ENCODE measurements at regions not wholly inside any gene's neighbourhood (a gene's known extent, or its start where the extent isn't known, plus 50 kb on each side); places are given as distances from the start of the nearest gene placed in this dataset.
A peak's percentile ranks its signal among the peaks of the same experiment; 100 is the strongest.
"Not testable (repeated sequence)": the region's sequence is repeated elsewhere in the genome, so short reads cannot be mapped to it uniquely, and the experiment has no call there.

- not testable (repeated sequence) for DNase-seq (ENCODE audit: low spot score)
These were observed 364.6 kb upstream of the RGS6 start for GRCh38 chr14:71567499-71568133.

- DNase-seq (ENCODE audit: low spot score): no peak
These were observed 357.3 kb upstream of the RGS6 start for GRCh38 chr14:71574976-71575375.

GRCh38 chr14:71576472-71576871, 355.8 kb upstream of the RGS6 start:
- DNase-seq (ENCODE audit: low spot score): no peak

- DNase-seq (ENCODE audit: low spot score): no peak
These were observed 352.9 kb upstream of the RGS6 start for GRCh38 chr14:71579331-71579730.

GRCh38 chr14:71582705-71583104, 349.5 kb upstream of the RGS6 start:
- no peak for DNase-seq (ENCODE audit: low spot score)

GRCh38 chr14:71583194-71583593, 349.0 kb upstream of the RGS6 start:
- no peak for DNase-seq (ENCODE audit: low spot score)

- DNase-seq (ENCODE audit: low spot score): no peak
These were observed 348.5 kb upstream of the RGS6 start for GRCh38 chr14:71583705-71584104.

- DNase-seq (ENCODE audit: low spot score): no peak
These were observed 346.9 kb upstream of the RGS6 start for GRCh38 chr14:71585361-71585760.

- no peak for DNase-seq (ENCODE audit: low spot score)
These were observed 345.9 kb upstream of the RGS6 start for GRCh38 chr14:71586131-71586897.

GRCh38 chr14:71588028-71588427, 344.2 kb upstream of the RGS6 start:
- no peak for DNase-seq (ENCODE audit: low spot score)

GRCh38 chr14:71588576-71589215, 343.5 kb upstream of the RGS6 start:
- no peak for DNase-seq (ENCODE audit: low spot score)

- no peak for DNase-seq (ENCODE audit: low spot score)
These were observed 342.6 kb upstream of the RGS6 start for GRCh38 chr14:71589609-71590008.

- DNase-seq (ENCODE audit: low spot score): no peak
These were observed 342.1 kb upstream of the RGS6 start for GRCh38 chr14:71590131-71590530.

- no peak for DNase-seq (ENCODE audit: low spot score)
These were observed 341.0 kb upstream of the RGS6 start for GRCh38 chr14:71591231-71591630.

GRCh38 chr14:71591929-71592328, 340.3 kb upstream of the RGS6 start:
- peak; percentile 77 for DNase-seq (ENCODE audit: low spot score)

GRCh38 chr14:71592361-71592760, 339.9 kb upstream of the RGS6 start:
- no peak for DNase-seq (ENCODE audit: low spot score)

GRCh38 chr14:71593966-71594365, 338.3 kb upstream of the RGS6 start:
- DNase-seq (ENCODE audit: low spot score): no peak

GRCh38 chr14:71594821-71595220, 337.4 kb upstream of the RGS6 start:
- DNase-seq (ENCODE audit: low spot score): no peak

- no peak for DNase-seq (ENCODE audit: low spot score)
These were observed 336.8 kb upstream of the RGS6 start for GRCh38 chr14:71595441-71595840.

GRCh38 chr14:71597287-71597920, 334.8 kb upstream of the RGS6 start:
- DNase-seq (ENCODE audit: low spot score): no peak

- peak; percentile 67 for DNase-seq (ENCODE audit: low spot score)
These were observed 334.1 kb upstream of the RGS6 start for GRCh38 chr14:71597955-71598660.

GRCh38 chr14:71600309-71600708, 331.9 kb upstream of the RGS6 start:
- no peak for DNase-seq (ENCODE audit: low spot score)
